Activated naive CD8-positive, alpha-beta T cell treated with anti-CD3 and anti-CD28 coated beads, Interleukin-2, amount 10 ng/mL, durations not matched to agents 7 days and 5 days (primary cell): ENCODE measurements at regions not wholly inside any gene's neighbourhood (a gene's known extent, or its start where the extent isn't known, plus 50 kb on each side); places are given as distances from the start of the nearest gene placed in this dataset.
"Not testable (repeated sequence)": the region's sequence is repeated elsewhere in the genome, so short reads cannot be mapped to it uniquely, and the experiment has no call there.

Experiments used
- ATAC-seq: fragments of 150-1000 bp; cut with Tn5 transposase; one replicate; pipeline ENCODE4 v1.10.0; 2021; ENCODE audit warnings: low read depth, moderate library complexity
- POLR2A ChIA-PET: fragments of 350-600 bp; sonication (Branson Sonifier 250); formaldehyde crosslinking; loops from one replicate; lab custom pipeline; 2021; ENCODE audit warnings: antibody characterized with exemption; lab: Charles Lee
- DNase-seq: peaks from one replicate; pipeline ENCODE4 v3.0.0; 2021
- H3K27ac Mint-ChIP-seq: one replicate; pipeline ENCODE4 v1.8.0; 2022; ENCODE audit warnings: mild to moderate bottlenecking, mixed read lengths
- H3K27me3 Mint-ChIP-seq: one replicate; pipeline ENCODE4 v1.8.0; 2022; ENCODE audit warnings: mild to moderate bottlenecking, moderate library complexity, mixed read lengths
- H3K36me3 Mint-ChIP-seq: one replicate; pipeline ENCODE4 v1.8.0; 2021; ENCODE audit warnings: mild to moderate bottlenecking, mixed read lengths
- H3K4me1 Mint-ChIP-seq: one replicate; pipeline ENCODE4 v1.8.0; 2021; ENCODE audit warnings: mixed read lengths
- H3K4me3 Mint-ChIP-seq: one replicate; pipeline ENCODE4 v1.8.0; 2022; ENCODE audit warnings: mild to moderate bottlenecking, moderate library complexity, mixed read lengths
- H3K9me3 Mint-ChIP-seq: one replicate; pipeline ENCODE4 v1.8.0; 2021; ENCODE audit warnings: mixed read lengths

DNA sequence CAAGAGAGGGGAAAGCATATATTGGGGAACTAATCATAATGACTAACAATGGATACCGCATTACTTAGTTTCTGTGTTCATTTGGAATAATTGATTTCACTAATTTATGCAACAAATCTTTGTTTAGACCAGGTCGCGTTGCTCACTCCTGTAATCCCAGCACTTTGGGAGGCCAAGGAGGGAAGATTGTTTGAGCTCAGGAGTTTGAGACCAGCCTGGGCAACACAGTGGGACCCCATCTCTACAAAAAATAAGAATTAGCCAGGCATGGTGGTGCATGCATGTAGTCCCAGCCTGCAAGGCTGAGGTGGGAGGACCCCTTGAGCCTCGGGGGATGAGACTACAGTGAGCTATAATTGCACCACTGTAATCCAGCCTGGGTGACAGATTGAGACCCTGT lies 585.7 kb upstream of the CBLB start:
- ATAC-seq (no peak), DNase-seq (no peak)
- H3K27ac Mint-ChIP-seq, result no peak overlapping the region
- no peaks in the 10 kb centered on the region for H3K27me3 Mint-ChIP-seq
- H3K36me3 Mint-ChIP-seq, result no peaks in the 10 kb centered on the region
- H3K9me3 Mint-ChIP-seq, result no peaks in the 10 kb centered on the region
- POLR2A ChIA-PET, result interaction anchor here (0.7 kb wide), 1 partner anchor 31 kb away, joined by 4 read pairs; no protein-coding TSS in a partner anchor
- no peak overlapping the region for H3K4me3 Mint-ChIP-seq
- peaks cover 8% of the 10 kb centered on the region for H3K4me1 Mint-ChIP-seq

DNA sequence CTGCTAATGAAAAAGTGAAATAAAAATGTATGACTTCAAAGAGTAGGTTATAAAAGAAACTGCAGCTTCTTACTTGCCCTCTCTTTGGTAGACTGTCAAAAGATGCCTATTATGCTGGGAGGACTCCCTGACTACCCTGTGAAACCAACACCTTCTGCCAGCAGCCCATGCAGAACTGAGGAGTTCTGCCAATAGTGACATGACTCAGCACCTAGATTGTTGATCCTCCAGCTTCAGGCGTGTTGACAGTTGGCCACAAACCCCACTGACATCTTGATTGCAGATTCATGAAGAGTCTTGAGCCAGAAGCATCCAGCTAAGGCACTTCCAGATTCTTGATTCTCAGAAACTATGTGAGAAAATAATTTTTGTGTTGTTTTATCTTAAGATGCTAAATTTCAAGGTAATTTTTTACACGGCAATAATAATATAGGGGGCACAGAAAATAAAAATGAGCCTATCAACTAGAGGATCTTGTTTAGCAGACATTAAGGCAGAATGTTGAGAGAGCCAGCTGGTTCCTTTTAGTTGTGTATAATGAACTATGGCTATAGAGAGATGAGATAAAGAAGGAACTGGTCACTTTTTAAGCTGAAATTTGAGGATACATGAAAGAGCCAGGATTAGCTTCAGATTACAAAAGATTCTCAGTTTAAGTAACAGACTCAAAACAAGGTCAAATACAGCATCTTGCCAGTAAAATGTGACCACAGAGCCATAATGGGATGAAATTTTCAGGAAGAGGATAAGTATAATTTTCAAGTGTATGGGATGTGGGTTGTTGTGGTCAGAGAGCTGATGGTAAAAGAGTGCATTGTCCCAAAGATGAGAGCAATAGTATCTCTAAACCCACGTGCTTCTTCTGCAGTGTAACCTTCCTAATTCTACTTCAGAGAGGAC lies 588.7 kb upstream of the CBLB start:
- H3K4me1 Mint-ChIP-seq, result peaks cover 8% of the 10 kb centered on the region
- no peak overlapping the region for H3K27ac Mint-ChIP-seq
- H3K9me3 Mint-ChIP-seq, result peaks cover 4% of the 10 kb centered on the region
- H3K27me3 Mint-ChIP-seq, result no peaks in the 10 kb centered on the region
- H3K4me3 Mint-ChIP-seq, result no peak overlapping the region
- POLR2A ChIA-PET, result no interaction called here
- ATAC-seq (peak; percentile 60), DNase-seq (no peak)
- H3K36me3 Mint-ChIP-seq, result no peaks in the 10 kb centered on the region

DNA sequence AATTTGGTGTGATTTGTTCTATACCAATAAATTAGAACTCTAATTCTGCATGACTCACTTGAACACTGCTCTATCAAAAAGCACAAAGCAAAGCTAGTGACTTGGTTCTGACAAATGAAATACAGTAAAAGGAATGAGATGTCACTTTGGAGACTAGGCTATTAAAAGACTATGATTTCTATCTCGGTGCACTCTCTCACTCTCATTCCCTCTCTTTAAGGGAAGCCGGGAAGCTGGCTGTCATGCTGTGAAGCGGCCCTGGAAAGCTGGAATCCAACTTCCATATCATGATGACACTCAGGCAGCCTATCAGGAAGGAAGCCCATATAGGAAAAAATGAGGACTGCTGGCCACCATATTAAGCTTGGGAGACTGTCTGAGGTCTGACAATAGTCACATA lies 590.1 kb upstream of the CBLB start:
- Mint-ChIP-seq H3K9me3 (peaks cover 4% of the 10 kb centered on the region), H3K36me3 (no peaks in the 10 kb centered on the region), H3K27ac (no peak overlapping the region), H3K27me3 (no peaks in the 10 kb centered on the region), H3K4me3 (no peak overlapping the region), H3K4me1 (peaks cover 8% of the 10 kb centered on the region)
- no peak for ATAC-seq
- DNase-seq, result no peak
- POLR2A ChIA-PET, result no interaction called here

DNA sequence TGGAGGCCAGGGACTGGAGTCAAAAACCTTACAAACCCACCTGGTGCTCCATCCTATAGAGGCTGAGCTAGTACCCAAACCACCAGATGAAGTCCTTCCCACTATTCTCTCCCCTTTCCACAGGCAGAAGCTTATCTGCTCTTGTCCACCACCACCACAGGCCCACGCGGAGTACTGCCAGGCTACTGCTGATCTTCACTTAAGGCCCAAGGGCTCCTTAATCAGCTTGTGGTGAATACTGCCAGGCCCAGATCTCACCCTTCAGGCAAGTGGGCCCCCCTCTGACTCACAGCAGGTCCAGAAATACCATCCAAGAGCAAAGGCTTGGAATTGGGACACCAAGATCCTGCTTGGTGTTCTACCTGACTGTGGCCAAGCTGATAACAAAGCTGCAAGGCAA lies 598.1 kb upstream of the CBLB start:
- peaks cover 10% of the 10 kb centered on the region for H3K9me3 Mint-ChIP-seq
- DNase-seq (no peak), ATAC-seq (no peak)
- POLR2A ChIA-PET, result no interaction called here
- H3K4me3 Mint-ChIP-seq, result no peak overlapping the region
- no peak overlapping the region for H3K27ac Mint-ChIP-seq
- H3K4me1 Mint-ChIP-seq, result no peaks in the 10 kb centered on the region
- H3K36me3 Mint-ChIP-seq, result peaks cover 2% of the 10 kb centered on the region
- no peaks in the 10 kb centered on the region for H3K27me3 Mint-ChIP-seq

DNA sequence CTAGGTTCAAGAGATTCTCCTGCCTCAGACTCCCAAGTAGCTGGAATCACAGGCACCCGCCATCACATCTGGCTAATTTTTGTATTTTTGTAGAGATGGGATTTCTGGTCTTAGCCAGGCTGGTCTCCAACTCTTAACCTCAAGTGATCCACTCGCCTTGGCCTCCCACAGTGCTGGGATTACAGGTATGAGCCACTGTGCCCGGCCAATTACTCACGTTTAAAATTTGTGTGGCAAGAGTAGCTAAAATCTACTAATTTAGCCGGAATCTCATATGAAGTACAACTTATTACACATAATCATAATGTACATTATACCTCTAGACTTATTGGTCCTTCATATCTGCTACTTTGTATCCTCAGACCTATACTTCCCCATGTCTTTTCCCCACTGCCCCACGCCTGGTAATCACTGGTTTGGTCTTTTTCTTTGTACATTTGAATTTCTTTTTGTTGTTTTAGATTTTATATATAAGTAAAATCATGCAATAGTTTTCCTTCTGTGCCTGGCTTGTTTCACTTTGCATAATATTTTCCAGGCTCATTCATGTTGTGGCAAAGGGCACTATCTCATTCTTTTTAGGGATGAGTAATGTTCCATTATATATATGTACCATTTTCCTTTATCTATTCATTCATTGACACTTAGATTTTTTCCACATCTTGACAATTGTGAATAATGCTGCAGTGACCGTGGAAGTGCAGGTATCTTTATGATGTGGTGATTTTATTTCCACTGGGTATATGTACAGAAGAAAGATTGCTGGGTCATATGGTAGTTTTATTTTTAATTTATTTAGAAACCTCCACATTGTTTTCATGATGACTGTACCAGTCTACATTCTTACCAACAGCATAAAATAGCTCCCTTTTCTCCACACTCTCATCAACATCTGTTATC lies 605.0 kb upstream of the CBLB start:
- Mint-ChIP-seq H3K27ac (no peak overlapping the region), H3K4me3 (no peak overlapping the region), H3K36me3 (peaks cover 8% of the 10 kb centered on the region), H3K27me3 (no peaks in the 10 kb centered on the region), H3K9me3 (peaks cover 8% of the 10 kb centered on the region), H3K4me1 (no peaks in the 10 kb centered on the region)
- no peak for DNase-seq
- ATAC-seq, result no peak
- POLR2A ChIA-PET, result no interaction called here

DNA sequence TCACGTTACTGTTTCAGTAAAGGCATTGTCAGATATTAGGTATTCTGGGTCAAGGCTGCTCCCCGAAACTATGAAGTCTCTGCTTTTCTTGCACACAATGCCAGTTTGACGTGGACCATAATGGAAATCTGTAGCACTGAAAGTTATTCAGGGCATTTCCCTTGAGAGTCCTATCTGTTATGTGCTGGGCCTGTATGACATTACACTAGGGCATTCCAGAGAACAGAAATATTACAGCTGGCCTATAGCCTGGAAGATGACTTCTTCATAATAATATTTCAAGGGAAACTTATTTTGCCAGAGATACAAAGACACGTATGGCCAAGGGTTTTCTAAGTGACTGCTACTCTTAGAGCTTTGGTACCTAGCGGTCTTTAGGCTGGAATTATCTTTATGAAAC lies 613.6 kb upstream of the CBLB start:
- Mint-ChIP-seq H3K27ac (no peak overlapping the region), H3K27me3 (no peaks in the 10 kb centered on the region), H3K36me3 (no peaks in the 10 kb centered on the region), H3K4me1 (no peaks in the 10 kb centered on the region), H3K4me3 (no peak overlapping the region), H3K9me3 (peaks cover 7% of the 10 kb centered on the region)
- ATAC-seq (no peak), DNase-seq (no peak)
- POLR2A ChIA-PET, result no interaction called here

DNA sequence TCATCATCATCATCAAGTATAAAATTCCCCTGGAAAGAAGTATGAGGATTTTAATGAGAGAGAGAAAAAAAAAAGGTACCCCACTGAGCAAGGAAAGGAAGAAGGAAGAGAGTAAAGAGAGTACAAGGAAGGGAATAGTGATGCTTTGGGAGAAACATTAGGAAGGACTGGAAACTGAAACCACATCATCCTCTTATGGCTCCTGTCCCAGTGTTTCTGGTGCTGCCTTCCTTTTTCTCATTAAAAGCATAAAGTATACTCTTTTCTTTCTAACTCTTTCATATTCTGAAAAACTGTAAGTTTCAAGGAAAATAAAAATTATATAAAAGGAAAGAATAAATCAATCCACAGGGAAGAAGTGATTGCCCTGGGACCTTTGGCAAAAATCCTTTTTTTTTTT lies 616.4 kb upstream of the CBLB start:
- H3K9me3 Mint-ChIP-seq, result peaks cover 2% of the 10 kb centered on the region
- H3K27ac Mint-ChIP-seq, result no peak overlapping the region
- no peaks in the 10 kb centered on the region for H3K4me1 Mint-ChIP-seq
- no peaks in the 10 kb centered on the region for H3K27me3 Mint-ChIP-seq
- no peak for ATAC-seq
- H3K4me3 Mint-ChIP-seq, result no peak overlapping the region
- POLR2A ChIA-PET, result no interaction called here
- DNase-seq, result no peak
- no peaks in the 10 kb centered on the region for H3K36me3 Mint-ChIP-seq

DNA sequence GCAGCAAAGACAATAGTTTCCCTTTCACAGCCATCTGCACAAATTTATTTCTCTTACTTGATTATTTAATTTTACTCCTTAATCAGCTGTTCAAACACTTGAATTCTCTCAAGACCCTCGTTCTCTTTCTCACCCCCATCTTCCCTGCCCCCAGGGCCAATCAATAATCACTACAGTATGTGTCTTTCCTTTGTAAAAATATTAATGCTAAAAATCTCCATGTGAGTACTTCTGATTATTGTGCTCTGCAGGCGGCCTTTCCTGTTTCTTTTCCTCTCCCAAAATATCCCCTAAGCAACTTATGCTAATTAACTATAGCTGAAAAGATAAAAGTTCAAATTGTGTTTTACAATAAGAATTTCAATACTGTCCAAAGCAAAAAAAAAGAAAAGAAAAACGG lies 617.0 kb upstream of the CBLB start:
- Mint-ChIP-seq H3K4me3 (no peak overlapping the region), H3K27ac (no peak overlapping the region), H3K9me3 (peaks cover 2% of the 10 kb centered on the region), H3K36me3 (no peaks in the 10 kb centered on the region), H3K27me3 (no peaks in the 10 kb centered on the region), H3K4me1 (no peaks in the 10 kb centered on the region)
- ATAC-seq (no peak), DNase-seq (no peak)
- POLR2A ChIA-PET, result no interaction called here

DNA sequence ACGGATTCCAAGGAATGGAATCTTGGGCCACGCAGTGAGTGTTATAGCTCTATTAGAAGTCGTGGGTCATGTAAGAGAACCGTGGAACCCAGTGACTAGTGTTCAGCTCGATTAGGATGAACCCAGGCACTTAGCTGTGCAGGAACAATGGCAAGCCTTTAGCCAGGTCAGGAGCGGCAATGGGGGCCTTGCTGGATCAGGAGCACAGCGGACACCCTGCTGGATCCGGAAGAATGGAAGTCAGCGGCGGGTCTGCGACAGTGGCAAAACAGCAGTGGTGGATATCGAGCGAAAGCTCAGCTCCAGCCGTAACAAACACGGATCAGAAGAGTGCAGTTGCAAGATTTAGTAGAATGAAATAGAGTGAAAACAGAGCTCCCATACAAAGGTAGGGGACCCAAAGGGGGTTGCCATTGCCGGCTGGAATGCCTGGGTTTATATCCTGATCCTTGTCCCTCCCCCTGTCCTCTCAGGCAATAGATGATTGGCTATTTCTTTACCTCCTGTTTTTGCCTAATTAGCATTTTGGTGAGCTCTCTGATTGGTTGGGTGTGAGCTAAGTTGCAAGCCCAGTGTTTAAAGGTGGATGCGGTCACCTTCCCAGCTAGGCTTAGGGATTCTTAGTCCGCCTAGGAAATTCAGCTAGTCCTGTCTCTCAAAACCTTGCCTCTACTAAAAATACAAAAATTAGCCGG lies 618.3 kb upstream of the CBLB start:
- ATAC-seq, H3K27ac Mint-ChIP-seq, H3K4me1 Mint-ChIP-seq, H3K9me3 Mint-ChIP-seq, H3K27me3 Mint-ChIP-seq, DNase-seq, H3K4me3 Mint-ChIP-seq, POLR2A ChIA-PET, H3K36me3 Mint-ChIP-seq: not testable (repeated sequence)

DNA sequence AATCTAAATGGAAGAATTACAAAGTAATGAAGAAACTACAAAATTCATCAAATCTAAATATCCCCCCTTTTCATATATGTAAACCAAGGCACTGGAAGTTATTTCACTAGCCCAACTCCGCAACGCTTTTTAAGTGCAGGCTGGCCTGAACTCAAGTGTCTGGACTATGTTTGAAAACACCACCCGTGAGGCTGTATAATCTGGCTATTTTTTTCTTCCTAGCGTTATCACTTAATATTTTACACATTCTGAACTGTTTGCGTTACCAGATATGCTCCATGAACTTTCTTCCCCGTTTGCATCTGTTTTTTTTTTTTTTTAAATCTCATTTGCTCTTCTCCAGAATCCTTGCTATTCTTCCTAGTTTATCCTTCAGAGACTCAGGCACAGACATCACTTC lies 619.5 kb upstream of the CBLB start:
- H3K4me3 Mint-ChIP-seq, result no peak overlapping the region
- ATAC-seq (no peak), DNase-seq (no peak)
- POLR2A ChIA-PET, result no interaction called here
- no peak overlapping the region for H3K27ac Mint-ChIP-seq
- H3K9me3 Mint-ChIP-seq, result peaks cover 2% of the 10 kb centered on the region
- no peaks in the 10 kb centered on the region for H3K36me3 Mint-ChIP-seq
- no peaks in the 10 kb centered on the region for H3K27me3 Mint-ChIP-seq
- no peaks in the 10 kb centered on the region for H3K4me1 Mint-ChIP-seq

DNA sequence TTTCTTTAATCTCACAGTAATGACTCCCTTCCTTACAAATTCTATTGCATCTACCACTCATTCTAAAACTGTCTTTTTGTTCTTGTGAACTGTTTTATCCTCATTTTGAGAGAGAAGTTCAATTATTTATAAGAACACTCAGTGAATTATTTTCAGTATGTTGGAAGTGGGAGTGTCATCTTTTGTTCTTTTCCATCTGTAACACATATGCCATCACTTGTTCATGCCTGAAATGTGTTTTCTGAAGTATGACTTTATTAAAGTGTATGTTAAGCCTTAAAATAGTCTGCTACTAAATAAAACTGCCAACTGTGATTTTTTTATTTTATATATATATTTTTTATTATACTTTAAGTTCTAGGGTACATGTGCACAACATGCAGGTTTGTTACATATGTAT lies 623.0 kb upstream of the CBLB start:
- Mint-ChIP-seq H3K9me3 (no peaks in the 10 kb centered on the region), H3K4me3 (no peak overlapping the region), H3K27me3 (no peaks in the 10 kb centered on the region), H3K4me1 (no peaks in the 10 kb centered on the region), H3K27ac (no peak overlapping the region), H3K36me3 (no peaks in the 10 kb centered on the region)
- no peak for DNase-seq
- ATAC-seq, result no peak
- POLR2A ChIA-PET, result no interaction called here

DNA sequence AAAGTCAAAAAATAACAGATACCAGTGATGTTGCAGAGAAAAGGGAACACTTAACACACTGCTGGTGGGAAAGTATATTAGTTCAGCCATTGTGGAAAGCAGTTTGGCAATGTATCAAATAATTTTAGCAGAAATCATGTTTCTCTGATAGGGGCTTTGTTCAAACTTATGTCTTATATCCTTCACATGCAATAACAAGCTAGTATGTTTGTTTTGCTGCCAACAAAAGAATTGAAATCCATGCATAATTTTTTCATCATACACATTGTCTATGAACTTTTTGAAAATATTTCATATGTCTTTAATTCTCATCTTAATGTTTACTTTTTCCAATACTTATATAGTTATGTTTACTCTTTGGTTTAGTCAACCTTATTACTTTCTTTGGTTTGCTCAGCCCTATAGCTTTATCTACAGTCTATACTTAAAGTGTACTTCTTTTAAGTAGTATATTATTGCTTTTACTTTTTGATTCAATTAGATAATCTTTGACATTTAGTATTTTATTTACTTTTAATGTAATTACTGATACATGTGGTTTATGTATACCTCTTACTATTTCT lies 639.6 kb upstream of the CBLB start:
- no peak overlapping the region for H3K27ac Mint-ChIP-seq
- H3K27me3 Mint-ChIP-seq, result no peaks in the 10 kb centered on the region
- peaks cover 5% of the 10 kb centered on the region for H3K4me1 Mint-ChIP-seq
- H3K9me3 Mint-ChIP-seq, result peaks cover 7% of the 10 kb centered on the region
- ATAC-seq, result no peak
- no peak for DNase-seq
- peaks cover 5% of the 10 kb centered on the region for H3K36me3 Mint-ChIP-seq
- no peak overlapping the region for H3K4me3 Mint-ChIP-seq
- POLR2A ChIA-PET, result no interaction called here

DNA sequence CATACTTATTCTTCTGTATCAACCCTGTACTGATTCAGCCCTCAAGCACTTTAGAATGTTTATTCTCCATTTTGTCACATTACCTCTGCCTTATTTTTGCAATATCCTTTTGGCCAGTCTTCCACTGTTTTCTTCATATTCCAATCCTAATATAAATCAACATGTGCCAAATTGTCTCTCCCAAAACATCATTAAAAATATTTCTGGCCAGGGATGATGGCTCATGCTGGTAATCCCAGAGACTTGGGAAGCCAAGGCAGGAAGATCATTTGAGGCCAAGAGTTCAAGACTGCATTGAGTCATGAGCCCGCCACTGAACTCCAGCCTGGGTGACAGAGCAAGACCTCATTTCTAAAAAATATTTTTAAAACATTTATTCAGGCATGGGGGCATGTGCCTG lies 641.4 kb upstream of the CBLB start:
- POLR2A ChIA-PET, result no interaction called here
- H3K9me3 Mint-ChIP-seq, result peaks cover 7% of the 10 kb centered on the region
- H3K27me3 Mint-ChIP-seq, result no peaks in the 10 kb centered on the region
- peaks cover 5% of the 10 kb centered on the region for H3K4me1 Mint-ChIP-seq
- H3K36me3 Mint-ChIP-seq, result peaks cover 5% of the 10 kb centered on the region
- DNase-seq (no peak), ATAC-seq (no peak)
- no peak overlapping the region for H3K27ac Mint-ChIP-seq
- no peak overlapping the region for H3K4me3 Mint-ChIP-seq
